ENCODE measurements at regions not wholly inside any gene's neighbourhood (a gene's known extent, or its start where the extent isn't known, plus 50 kb on each side); places are given as distances from the start of the nearest gene placed in this dataset.

- in situ Hi-C loops (cut with MboI; ENCODE audit: low pct_ligation_motif_present in 1 of 4, low pct_unique_long_range_greater_than_20kb in 1 of 4, low sequenced_read_pairs in 3 of 4) (no loop called here), intact Hi-C loops (cut with DNase I; ENCODE audit: low total_unique reads) (no loop called here)
These were observed 280.3 kb upstream of the CDH9 start for GRCh38 chr5:27318701-27319100.

GRCh38 chr5:27316271-27316650, 277.9 kb upstream of the CDH9 start:
- WGBS, 2 donors (ENCODE audit: low coverage in 1 of 2) = 75 to 83% methylated on average over 2 of the region's 2 CpGs

More at GRCh38 chr5:27318701-27319100, 280.3 kb upstream of the CDH9 start:
- no peaks in the 10 kb centered on the region for H3K9me3 ChIP-seq
- H3K27ac ChIP-seq = no peak overlapping the region
- TF ChIP-seq EP300 (IDR thresholded peaks at IDR 0.05; ENCODE audit: low read depth) (no peak), POLR2AphosphoS5 (IDR thresholded peaks at IDR 0.05) (no peak), POLR2A (IDR thresholded peaks at IDR 0.05) (no peak)
- TF ChIP-seq, protein P1, sequence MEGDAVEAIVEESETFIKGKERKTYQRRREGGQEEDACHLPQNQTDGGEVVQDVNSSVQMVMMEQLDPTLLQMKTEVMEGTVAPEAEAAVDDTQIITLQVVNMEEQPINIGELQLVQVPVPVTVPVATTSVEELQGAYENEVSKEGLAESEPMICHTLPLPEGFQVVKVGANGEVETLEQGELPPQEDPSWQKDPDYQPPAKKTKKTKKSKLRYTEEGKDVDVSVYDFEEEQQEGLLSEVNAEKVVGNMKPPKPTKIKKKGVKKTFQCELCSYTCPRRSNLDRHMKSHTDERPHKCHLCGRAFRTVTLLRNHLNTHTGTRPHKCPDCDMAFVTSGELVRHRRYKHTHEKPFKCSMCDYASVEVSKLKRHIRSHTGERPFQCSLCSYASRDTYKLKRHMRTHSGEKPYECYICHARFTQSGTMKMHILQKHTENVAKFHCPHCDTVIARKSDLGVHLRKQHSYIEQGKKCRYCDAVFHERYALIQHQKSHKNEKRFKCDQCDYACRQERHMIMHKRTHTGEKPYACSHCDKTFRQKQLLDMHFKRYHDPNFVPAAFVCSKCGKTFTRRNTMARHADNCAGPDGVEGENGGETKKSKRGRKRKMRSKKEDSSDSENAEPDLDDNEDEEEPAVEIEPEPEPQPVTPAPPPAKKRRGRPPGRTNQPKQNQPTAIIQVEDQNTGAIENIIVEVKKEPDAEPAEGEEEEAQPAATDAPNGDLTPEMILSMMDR (IDR thresholded peaks at IDR 0.05) = no peak
- DNase-seq = no peak
- H3K4me1 ChIP-seq = no peaks in the 10 kb centered on the region
- 83 to 92% methylated on average over 4 of the region's 4 CpGs for WGBS, 2 donors (ENCODE audit: low coverage in 1 of 2)
- H3K36me3 ChIP-seq = no peaks in the 10 kb centered on the region
- no peaks in the 10 kb centered on the region for H3K27me3 ChIP-seq
- H3K4me3 ChIP-seq = no peak overlapping the region

DNA sequence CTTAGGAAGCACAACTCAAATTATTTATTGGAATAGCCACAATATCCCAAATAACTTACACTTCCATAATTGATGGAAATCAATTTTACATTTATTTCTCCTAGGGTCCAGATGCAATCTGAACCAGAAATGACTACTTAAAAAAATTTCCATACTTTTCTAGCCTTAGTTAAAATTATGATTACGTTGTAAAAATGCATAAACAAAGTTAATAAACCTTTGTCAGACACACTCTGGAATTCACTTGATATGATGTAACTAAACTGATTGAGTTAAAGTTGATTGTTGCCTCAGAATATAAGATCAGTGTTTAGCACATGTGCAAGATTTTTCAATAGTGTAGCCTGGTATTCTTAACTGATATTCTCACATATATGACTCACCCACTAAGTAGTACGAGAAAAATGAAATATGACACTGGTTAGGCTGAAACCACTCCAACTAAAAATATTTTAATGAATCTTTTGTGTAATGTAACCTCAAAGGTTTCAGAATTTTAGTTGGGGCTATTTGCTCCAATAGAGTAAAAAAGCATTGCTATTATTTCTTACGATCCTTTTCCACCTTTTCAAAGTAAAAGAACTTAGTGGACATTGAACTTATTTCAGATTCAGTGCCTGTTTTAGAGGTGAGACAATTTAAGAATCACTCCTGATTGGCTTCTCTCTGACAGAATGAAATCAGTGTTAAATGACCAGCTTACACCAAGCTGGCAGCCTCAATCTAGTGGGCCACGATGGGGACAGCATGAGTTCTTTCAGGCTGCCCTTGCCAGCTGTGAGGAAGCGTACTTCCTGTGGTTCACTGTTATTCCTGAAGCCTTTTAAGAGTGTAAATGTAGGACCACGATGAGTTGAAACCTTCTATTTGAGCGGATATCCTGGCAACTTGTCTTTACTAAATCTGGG, 277.2 kb upstream of the CDH9 start:
- Histone ChIP-seq H3K4me3 (no peak overlapping the region), H3K9me3 (no peaks in the 10 kb centered on the region), H3K36me3 (no peaks in the 10 kb centered on the region), H3K27me3 (no peaks in the 10 kb centered on the region), H3K4me1 (no peaks in the 10 kb centered on the region), H3K27ac (no peak overlapping the region)
- intact Hi-C loops (cut with DNase I; ENCODE audit: low total_unique reads) (no loop called here), in situ Hi-C loops (cut with MboI; ENCODE audit: low pct_ligation_motif_present in 1 of 4, low pct_unique_long_range_greater_than_20kb in 1 of 4, low sequenced_read_pairs in 3 of 4) (no loop called here)
- DNase-seq = no peak
- WGBS, 2 donors (ENCODE audit: low coverage in 1 of 2) = 55 to 60% methylated on average over 6 to 7 of the region's 7 CpGs
- TF ChIP-seq POLR2AphosphoS5 (IDR thresholded peaks at IDR 0.05) (no peak), EP300 (IDR thresholded peaks at IDR 0.05; ENCODE audit: low read depth) (no peak), POLR2A (IDR thresholded peaks at IDR 0.05) (no peak)
- TF ChIP-seq, protein P1 (IDR thresholded peaks at IDR 0.05) = no peak

More at GRCh38 chr5:27316271-27316650, 277.9 kb upstream of the CDH9 start:
- DNase-seq = no peak
- TF ChIP-seq EP300 (IDR thresholded peaks at IDR 0.05; ENCODE audit: low read depth) = no peak
- TF ChIP-seq POLR2A (IDR thresholded peaks at IDR 0.05) = no peak
- TF ChIP-seq POLR2AphosphoS5 (IDR thresholded peaks at IDR 0.05) = no peak
- H3K4me1 ChIP-seq = no peaks in the 10 kb centered on the region
- no peak overlapping the region for H3K4me3 ChIP-seq
- no peaks in the 10 kb centered on the region for H3K9me3 ChIP-seq
- no peak overlapping the region for H3K27ac ChIP-seq
- in situ Hi-C loops (cut with MboI; ENCODE audit: low pct_ligation_motif_present in 1 of 4, low pct_unique_long_range_greater_than_20kb in 1 of 4, low sequenced_read_pairs in 3 of 4) (no loop called here), intact Hi-C loops (cut with DNase I; ENCODE audit: low total_unique reads) (no loop called here)
- H3K36me3 ChIP-seq = no peaks in the 10 kb centered on the region
- no peaks in the 10 kb centered on the region for H3K27me3 ChIP-seq

DNA sequence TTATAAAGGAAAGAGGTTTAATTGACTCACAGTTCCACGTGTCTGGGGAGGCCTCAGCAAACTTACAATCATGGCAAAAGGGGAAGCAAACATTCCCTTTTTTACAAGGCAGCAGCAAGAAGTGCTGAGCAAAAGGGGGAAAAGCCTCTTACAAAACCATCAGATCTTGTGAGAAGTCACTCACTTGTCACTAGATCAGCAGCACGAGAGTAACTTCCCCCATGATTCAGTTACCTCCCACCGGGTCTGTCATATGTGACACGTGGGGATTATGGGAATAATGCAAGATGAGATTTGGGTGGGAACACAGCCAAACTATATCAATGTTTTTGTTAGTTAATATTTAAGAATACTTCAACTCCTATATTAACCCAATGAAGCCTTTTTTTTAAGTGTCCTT, 275.2 kb upstream of the CDH9 start:
- TF ChIP-seq, protein P1 (IDR thresholded peaks at IDR 0.05) = no peak
- no peak for TF ChIP-seq EP300 (IDR thresholded peaks at IDR 0.05; ENCODE audit: low read depth)
- TF ChIP-seq POLR2A (IDR thresholded peaks at IDR 0.05) = no peak
- TF ChIP-seq POLR2AphosphoS5 (IDR thresholded peaks at IDR 0.05) = no peak
- WGBS, 2 donors (ENCODE audit: low coverage in 1 of 2) = 20 to 57% methylated on average over 1 to 4 of the region's 4 CpGs
- in situ Hi-C loops (cut with MboI; ENCODE audit: low pct_ligation_motif_present in 1 of 4, low pct_unique_long_range_greater_than_20kb in 1 of 4, low sequenced_read_pairs in 3 of 4) = no loop called here

More for the DNA sequence above, 275.2 kb upstream of the CDH9 start:
- intact Hi-C loops (cut with DNase I; ENCODE audit: low total_unique reads) = no loop called here
- Histone ChIP-seq H3K4me3 (no peak overlapping the region), H3K9me3 (no peaks in the 10 kb centered on the region), H3K27me3 (no peaks in the 10 kb centered on the region), H3K36me3 (no peaks in the 10 kb centered on the region), H3K27ac (no peak overlapping the region), H3K4me1 (no peaks in the 10 kb centered on the region)
- DNase-seq = no peak
